BJ (cell line): ENCODE measurements at regions not wholly inside any gene's neighbourhood (a gene's known extent, or its start where the extent isn't known, plus 50 kb on each side); places are given as distances from the start of the nearest gene placed in this dataset.

Source experiments
- CTCF ChIA-PET: fragments of 350-600 bp; formaldehyde crosslinking; extraction: SDS; loops from one replicate; lab custom pipeline; 2021; ENCODE audit warnings: antibody characterized with exemption, inconsistent platforms; lab: Yijun Ruan, JAX
- POLR2A ChIA-PET: fragments of 300-600 bp; sonication (Branson Sonifier 250); formaldehyde crosslinking; extraction: SDS; loops from one replicate; lab custom pipeline; 2021; ENCODE audit warnings: antibody characterized with exemption; lab: Charles Lee
- DNase-seq: peaks from one replicate; pipeline ENCODE4 v3.0.0-alpha.2; 2011; ENCODE audit warnings: low read depth
- H3K27me3 ChIP-seq: 2 replicates; pipeline ENCODE4 v1.6.0; 2011; ENCODE audit warnings: low read length; ENCODE audit not compliant: control insufficient read depth, insufficient read depth
- H3K36me3 ChIP-seq: 2 replicates; pipeline ENCODE4 v1.5.1; 2011; ENCODE audit warnings: low read length; ENCODE audit not compliant: control insufficient read depth, insufficient read depth
- H3K4me3 ChIP-seq: 2 replicates; pipeline ENCODE4 v1.5.1; 2011; ENCODE audit warnings: low read depth, mild to moderate bottlenecking, control low read depth, low read length
- CTCF ChIP-seq: IDR thresholded peaks from 2 replicates; pipeline ENCODE4 v1.5.1; 2011; ENCODE audit warnings: low read depth, mild to moderate bottlenecking, control low read depth, inconsistent platforms, low read length, moderate library complexity; ENCODE audit not compliant: insufficient read depth

- Histone ChIP-seq H3K27me3 (no peaks in the 10 kb centered on the region), H3K36me3 (no peaks in the 10 kb centered on the region), H3K4me3 (no peak overlapping the region)
- no peak for TF ChIP-seq CTCF
- DNase-seq: no peak
- CTCF ChIA-PET: no interaction called here
- POLR2A ChIA-PET: no interaction called here
Measured at GRCh38 chr4:57254754-57255153, 144.6 kb upstream of the IGFBP7 start.

- no peak overlapping the region for H3K4me3 ChIP-seq
- DNase-seq: no peak
- CTCF ChIA-PET: interaction anchor here (0.7 kb wide), 1 partner anchor 25 kb away, joined by 3 read pairs; no protein-coding TSS in a partner anchor
- H3K36me3 ChIP-seq: no peaks in the 10 kb centered on the region
- no peaks in the 10 kb centered on the region for H3K27me3 ChIP-seq
- TF ChIP-seq CTCF: no peak
- POLR2A ChIA-PET: no interaction called here
Measured at GRCh38 chr4:57249083-57249482, 138.9 kb upstream of the IGFBP7 start.

GRCh38 chr4:57243076-57243475, 132.9 kb upstream of the IGFBP7 start:
- H3K27me3 ChIP-seq: no peaks in the 10 kb centered on the region
- no peak for DNase-seq
- POLR2A ChIA-PET: no interaction called here
- no peaks in the 10 kb centered on the region for H3K36me3 ChIP-seq
- H3K4me3 ChIP-seq: no peak overlapping the region
- CTCF ChIA-PET: interaction anchor here (0.6 kb wide), 1 partner anchor 139 kb away, joined by 3 read pairs; no protein-coding TSS in a partner anchor
- no peak for TF ChIP-seq CTCF

- no peaks in the 10 kb centered on the region for H3K27me3 ChIP-seq
- TF ChIP-seq CTCF: no peak
- H3K36me3 ChIP-seq: no peaks in the 10 kb centered on the region
- ChIA-PET POLR2A (no interaction called here), CTCF (no interaction called here)
- DNase-seq: no peak
- no peak overlapping the region for H3K4me3 ChIP-seq
Measured at GRCh38 chr4:57234252-57234775, 124.1 kb upstream of the IGFBP7 start.

GRCh38 chr4:57233386-57233785, 123.2 kb upstream of the IGFBP7 start:
- CTCF ChIA-PET: no interaction called here
- POLR2A ChIA-PET: no interaction called here
- TF ChIP-seq CTCF: no peak

More at GRCh38 chr4:57233386-57233785, 123.2 kb upstream of the IGFBP7 start:
- Histone ChIP-seq H3K36me3 (no peaks in the 10 kb centered on the region), H3K4me3 (no peak overlapping the region), H3K27me3 (no peaks in the 10 kb centered on the region)
- no peak for DNase-seq
